A549 (cell line): ENCODE measurements at regions not wholly inside any gene's neighbourhood (a gene's known extent, or its start where the extent isn't known, plus 50 kb on each side); places are given as distances from the start of the nearest gene placed in this dataset.

Experiments
- ATAC-seq, 2 experiments: fragments of 200-7000 bp in 1 of 2; fragments of >200 bp in 1 of 2; cut with Nextera tagmentation in 1 of 2; cut with Tn5 transposase in 1 of 2; 3 replicates each; pipeline versions ENCODE4 v1.8.0 to v1.9.1; 2018 to 2020; ENCODE audit warnings: mild to moderate bottlenecking in 1 of 2, moderate library complexity in 1 of 2
- CTCF ChIA-PET: fragments of 300-600 bp; sonication (Branson Sonifier 250); formaldehyde crosslinking; extraction: SDS; loops from one replicate; lab custom pipeline; 2021; ENCODE audit warnings: antibody characterized with exemption, inconsistent platforms; lab: Yijun Ruan, JAX
- POLR2A ChIA-PET: fragments of 350-600 bp; formaldehyde crosslinking; extraction: SDS; loops from one replicate; lab custom pipeline; 2021; ENCODE audit warnings: antibody characterized with exemption, inconsistent platforms; lab: Yijun Ruan, JAX
- DNase-seq, 2 experiments: peaks; one replicate each; pipeline versions ENCODE4 v3.0.0 to v3.0.0-alpha.2; 2011 to 2016; ENCODE audit warnings: low read depth in 1 of 2, low spot score in 1 of 2
- FAIRE-seq: peaks from 2 replicates; lab custom pipeline; 2011; peaks lifted over from hg19 to GRCh38; lab: Jason Lieb, UNC
- H3K27ac ChIP-seq, 2 experiments: fragments of >200 bp; sonication (Bioruptor Twin); formaldehyde crosslinking; 3 replicates each; pipeline ENCODE4 v1.5.1; 2016 to 2017
- H3K4me1 ChIP-seq: fragments of >200 bp; sonication (Bioruptor Twin); formaldehyde crosslinking; 3 replicates; pipeline ENCODE4 v1.6.1; 2016
- H3K4me2 ChIP-seq: fragments of >200 bp; sonication (Bioruptor Twin); formaldehyde crosslinking; 3 replicates; pipeline ENCODE4 v1.6.1; 2016
- H3K4me3 ChIP-seq: fragments of >200 bp; sonication (Bioruptor Twin); formaldehyde crosslinking; 3 replicates; pipeline ENCODE4 v1.5.1; 2016
- H3K9me3 ChIP-seq: fragments of >200 bp; sonication (Bioruptor Twin); formaldehyde crosslinking; 3 replicates; pipeline ENCODE4 v1.6.1; 2016
- BHLHE40 ChIP-seq: IDR thresholded peaks from 2 replicates; pipeline ENCODE4 v1.6.1; 2012; ENCODE audit warnings: low read depth, low read length, inconsistent platforms
- CBX8 ChIP-seq: fragments of 200-600 bp; sonication (generic); IDR thresholded peaks from 2 replicates; pipeline ENCODE4 v1.6.1; 2016
- CEBPB ChIP-seq, 2 experiments: fragments of >200 bp in 1 of 2; sonication (Bioruptor Twin) in 1 of 2; formaldehyde crosslinking in 1 of 2; IDR thresholded peaks; 2 replicates each; pipeline ENCODE4 v1.6.1; 2012 to 2016
- EHMT2 ChIP-seq: fragments of 200-600 bp; sonication (generic); IDR thresholded peaks from 2 replicates; pipeline ENCODE4 v1.6.1; 2016; ENCODE audit warnings: antibody characterized with exemption, low read depth, mild to moderate bottlenecking, moderate library complexity
- HDAC2 ChIP-seq: fragments of 200-600 bp; sonication (generic); IDR thresholded peaks from 2 replicates; pipeline ENCODE4 v1.6.1; 2016
- KDM5A ChIP-seq: fragments of 200-600 bp; sonication (generic); IDR thresholded peaks from 2 replicates; pipeline ENCODE4 v1.6.1; 2016; ENCODE audit warnings: antibody characterized with exemption, mild to moderate bottlenecking
- MAFK ChIP-seq: fragments of 450-650 bp; IDR thresholded peaks from 2 replicates; pipeline ENCODE4 v1.6.1; 2014; ENCODE audit not compliant: partially characterized antibody
- MAX ChIP-seq: IDR thresholded peaks from 2 replicates; pipeline ENCODE4 v1.6.1; 2012
- MYC ChIP-seq: IDR thresholded peaks from 2 replicates; pipeline ENCODE4 v1.6.1; 2012; ENCODE audit warnings: mild to moderate bottlenecking, inconsistent platforms, low read length, improper control_type of control experiment, borderline replicate concordance
- NR3C1 ChIP-seq: fragments of >200 bp; sonication (Bioruptor Twin); formaldehyde crosslinking; IDR thresholded peaks from 3 replicates; pipeline ENCODE4 v1.6.1; 2017
- SMC3 ChIP-seq: fragments of >200 bp; sonication (Bioruptor Twin); formaldehyde crosslinking; IDR thresholded peaks from 3 replicates; pipeline ENCODE4 v1.6.1; 2018; ENCODE audit warnings: inconsistent platforms
- SREBF2 ChIP-seq: fragments of 450-650 bp; IDR thresholded peaks from 2 replicates; pipeline ENCODE4 v1.6.1; 2014; ENCODE audit warnings: mild to moderate bottlenecking, moderate library complexity
- ZFP36 ChIP-seq: fragments of 450-650 bp; IDR thresholded peaks from 2 replicates; pipeline ENCODE4 v1.6.1; 2014; ENCODE audit warnings: borderline replicate concordance; ENCODE audit not compliant: partially characterized antibody
- ZSCAN20 ChIP-seq: fragments of 250-450 bp; sonication (Bioruptor Pico); IDR thresholded peaks from 2 replicates; pipeline ENCODE4 v1.8.0; 2022; ENCODE audit warnings: mild to moderate bottlenecking, moderate library complexity
- whole genome bisulfite sequencing: methylation state at CpG from one replicate; pipeline ENCODE4 v1.1.6; 2017; ENCODE audit errors: missing lambda C conversion rate; 5-methylcytosine and 5-hydroxymethylcytosine counted together
- TF ChIP-seq, protein P1 (sequence below): fragments of >200 bp; sonication (Bioruptor Twin); formaldehyde crosslinking; IDR thresholded peaks from 3 replicates; pipeline ENCODE4 v1.6.1; 2016
- TF ChIP-seq, protein P2 (sequence below): fragments of >200 bp; sonication (Bioruptor Twin); formaldehyde crosslinking; IDR thresholded peaks from 3 replicates; pipeline ENCODE4 v1.5.1; 2016

DNA sequence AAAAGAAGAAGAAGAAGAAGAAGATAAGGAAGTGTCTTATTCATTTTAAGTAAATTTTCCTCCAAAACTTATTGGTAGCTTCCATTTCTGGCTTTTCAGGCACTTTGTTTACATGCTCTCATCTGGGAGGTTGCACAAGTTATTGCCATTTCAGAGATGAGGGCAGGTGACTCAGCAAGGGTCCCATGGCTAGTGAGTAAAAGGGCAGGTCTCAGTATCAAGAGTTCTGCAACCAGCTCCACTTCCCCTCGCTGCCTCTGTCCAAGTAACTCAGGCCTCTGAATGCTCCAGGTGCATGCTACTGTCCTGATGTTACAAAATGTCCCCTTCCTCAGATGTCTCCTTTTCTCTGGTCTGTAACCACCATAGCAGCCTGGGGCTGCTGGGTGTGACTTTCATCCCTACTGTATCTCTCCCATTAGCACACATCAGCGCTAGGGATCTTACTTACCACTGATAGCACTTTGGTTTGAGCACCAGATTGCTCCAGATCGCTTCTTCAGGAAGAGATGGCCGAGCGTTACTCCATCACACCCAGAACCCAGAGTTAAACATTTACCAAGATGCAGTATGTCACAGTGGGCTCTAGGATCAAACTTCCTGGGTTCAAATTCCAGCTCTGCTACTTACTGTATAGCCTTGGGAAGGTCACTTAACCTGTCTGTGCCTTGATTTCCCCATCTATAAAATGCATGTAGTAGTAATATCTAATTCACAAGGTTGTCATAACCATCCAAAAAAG, 57.4 kb upstream of the LAPTM4A start (continued):
- TF ChIP-seq, protein P1, sequence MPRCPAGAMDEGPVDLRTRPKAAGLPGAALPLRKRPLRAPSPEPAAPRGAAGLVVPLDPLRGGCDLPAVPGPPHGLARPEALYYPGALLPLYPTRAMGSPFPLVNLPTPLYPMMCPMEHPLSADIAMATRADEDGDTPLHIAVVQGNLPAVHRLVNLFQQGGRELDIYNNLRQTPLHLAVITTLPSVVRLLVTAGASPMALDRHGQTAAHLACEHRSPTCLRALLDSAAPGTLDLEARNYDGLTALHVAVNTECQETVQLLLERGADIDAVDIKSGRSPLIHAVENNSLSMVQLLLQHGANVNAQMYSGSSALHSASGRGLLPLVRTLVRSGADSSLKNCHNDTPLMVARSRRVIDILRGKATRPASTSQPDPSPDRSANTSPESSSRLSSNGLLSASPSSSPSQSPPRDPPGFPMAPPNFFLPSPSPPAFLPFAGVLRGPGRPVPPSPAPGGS, result no peak
- TF ChIP-seq MAFK (peak; percentile 22), BHLHE40 (no peak)

DNA sequence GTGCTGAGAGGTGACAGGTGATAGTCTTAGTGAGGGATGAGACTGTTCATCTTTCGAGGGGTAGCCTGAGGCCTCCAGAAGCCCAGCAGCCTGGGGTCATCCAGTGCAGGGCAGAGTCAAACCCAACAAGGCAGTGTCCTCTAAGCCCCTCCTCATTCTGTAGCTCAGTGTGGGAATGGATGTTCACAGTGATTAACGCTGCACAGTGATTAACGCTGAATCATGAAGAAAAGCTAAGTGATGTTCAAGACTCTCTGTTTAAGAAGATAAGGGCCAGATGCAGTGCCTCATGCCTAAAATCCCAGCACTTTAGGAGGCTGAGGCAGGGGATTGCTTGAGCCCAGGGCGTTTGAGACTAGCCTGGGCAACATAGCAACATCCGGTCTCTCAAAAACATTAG, 56.3 kb upstream of the LAPTM4A start:
- 77% methylated on average over 5 of the region's 5 CpGs for WGBS
- H3K4me1 ChIP-seq, result peaks cover 32% of the 10 kb centered on the region
- CTCF ChIA-PET, result interaction anchor here (0.6 to 12.6 kb wide), 11 partner anchors 9 to 1695 kb away, joined by 3 to 149 read pairs (median 5); partner anchors contain the start of gene SDC1
- H3K4me2 ChIP-seq, result no peak overlapping the region
- ATAC-seq, result no peak
- POLR2A ChIA-PET, result no interaction called here
- peak overlapping the region in 1 of 2 experiments; percentile 61; a peak in 3 of 6 replicates for H3K27ac ChIP-seq
- DNase-seq, result no peak
- no peak overlapping the region for H3K4me3 ChIP-seq
- FAIRE-seq, result no peak
- 0 out of 3 replicates have a peak, but pooled peaks cover 3% of the 10 kb centered on the region for H3K9me3 ChIP-seq
- TF ChIP-seq ZFP36 (no peak), CEBPB (IDR thresholded peaks at IDR 0.05) (no peak), KDM5A (no peak), CBX8 (no peak), MAX (no peak), MAFK (peak; percentile 73), ZSCAN20 (CRISPR knock-in tag) (no peak), SMC3 (no peak)
- TF ChIP-seq, protein P2, sequence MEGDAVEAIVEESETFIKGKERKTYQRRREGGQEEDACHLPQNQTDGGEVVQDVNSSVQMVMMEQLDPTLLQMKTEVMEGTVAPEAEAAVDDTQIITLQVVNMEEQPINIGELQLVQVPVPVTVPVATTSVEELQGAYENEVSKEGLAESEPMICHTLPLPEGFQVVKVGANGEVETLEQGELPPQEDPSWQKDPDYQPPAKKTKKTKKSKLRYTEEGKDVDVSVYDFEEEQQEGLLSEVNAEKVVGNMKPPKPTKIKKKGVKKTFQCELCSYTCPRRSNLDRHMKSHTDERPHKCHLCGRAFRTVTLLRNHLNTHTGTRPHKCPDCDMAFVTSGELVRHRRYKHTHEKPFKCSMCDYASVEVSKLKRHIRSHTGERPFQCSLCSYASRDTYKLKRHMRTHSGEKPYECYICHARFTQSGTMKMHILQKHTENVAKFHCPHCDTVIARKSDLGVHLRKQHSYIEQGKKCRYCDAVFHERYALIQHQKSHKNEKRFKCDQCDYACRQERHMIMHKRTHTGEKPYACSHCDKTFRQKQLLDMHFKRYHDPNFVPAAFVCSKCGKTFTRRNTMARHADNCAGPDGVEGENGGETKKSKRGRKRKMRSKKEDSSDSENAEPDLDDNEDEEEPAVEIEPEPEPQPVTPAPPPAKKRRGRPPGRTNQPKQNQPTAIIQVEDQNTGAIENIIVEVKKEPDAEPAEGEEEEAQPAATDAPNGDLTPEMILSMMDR, result no peak

DNA sequence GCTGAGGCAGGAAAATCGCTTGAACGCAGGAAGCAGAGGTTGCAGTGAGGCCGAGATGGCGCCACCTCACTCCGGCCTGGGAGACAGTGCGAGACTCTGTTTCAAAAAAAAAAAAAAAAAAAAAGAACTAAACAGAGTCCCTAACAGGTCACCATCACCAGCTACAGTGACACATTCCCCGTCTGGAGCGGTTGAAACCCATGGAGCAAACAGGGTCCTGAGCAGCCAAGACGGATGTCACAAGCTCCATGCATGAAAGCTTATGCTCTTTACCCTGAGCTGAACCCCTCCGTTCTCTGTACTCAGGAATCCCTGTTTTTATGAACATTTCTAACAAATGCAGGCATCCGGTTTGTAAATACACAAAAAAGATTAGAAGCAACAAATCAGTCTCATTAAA, 55.9 kb upstream of the LAPTM4A start:
- Histone ChIP-seq H3K27ac (peak overlapping the region in 1 of 2 experiments; percentile 61; a peak in 3 of 6 replicates), H3K4me3 (no peak overlapping the region), H3K9me3 (0 out of 3 replicates have a peak, but pooled peaks cover 3% of the 10 kb centered on the region), H3K4me2 (no peak overlapping the region), H3K4me1 (peaks cover 32% of the 10 kb centered on the region)
- ChIA-PET POLR2A (no interaction called here), CTCF (interaction anchor here (0.6 to 12.6 kb wide), 11 partner anchors 12 to 1695 kb away, joined by 3 to 149 read pairs (median 7); partner anchors contain the start of gene SDC1)
- DNase-seq, result no peak
- WGBS, result 95% methylated on average over 11 of the region's 11 CpGs
- FAIRE-seq, result no peak
- TF ChIP-seq EHMT2, result no peak
- TF ChIP-seq ZFP36, result no peak
- TF ChIP-seq NR3C1, result no peak
- no peak for TF ChIP-seq SREBF2
- ATAC-seq, result no peak

DNA sequence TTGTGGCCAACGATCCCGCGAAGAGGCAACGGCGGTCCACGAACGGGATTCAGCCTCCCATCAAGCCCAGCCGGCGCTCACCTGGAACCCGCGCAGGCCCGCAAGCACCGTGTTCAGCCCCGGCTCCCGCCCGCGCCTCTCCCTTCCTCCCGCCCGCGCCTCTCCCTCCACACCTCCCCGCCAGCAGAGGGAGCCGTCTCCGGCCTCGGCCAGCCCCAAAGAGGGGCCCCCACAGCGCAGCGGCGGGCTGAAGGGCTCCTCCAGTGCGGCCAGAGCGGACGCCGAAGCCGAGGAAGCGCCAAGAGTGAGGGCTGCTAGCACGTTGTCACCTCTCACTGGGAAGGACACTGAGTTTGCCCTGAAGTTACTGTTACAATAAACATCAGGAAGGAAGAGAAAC, 55.3 kb upstream of the LAPTM4A start:
- WGBS, result 95% methylated on average over 31 of the region's 34 CpGs
- ATAC-seq, result no peak
- no peak for FAIRE-seq
- POLR2A ChIA-PET, result interaction anchor here (1.3 kb wide), 1 partner anchor 118 kb away, joined by 4 read pairs; the partner anchor contains the start of gene SDC1
- no peak for DNase-seq
- TF ChIP-seq HDAC2, result no peak
- TF ChIP-seq MYC, result no peak
- TF ChIP-seq, protein P2, result peak; percentile 12; the same call in 1 of the 3 replicates
- TF ChIP-seq MAFK, result no peak
- no peak overlapping the region for H3K4me3 ChIP-seq
- H3K4me1 ChIP-seq, result peaks cover 32% of the 10 kb centered on the region
- 0 out of 3 replicates have a peak, but pooled peaks cover 3% of the 10 kb centered on the region for H3K9me3 ChIP-seq
- no peak overlapping the region for H3K27ac ChIP-seq
- CTCF ChIA-PET, result interaction anchor here (0.7 to 12.6 kb wide), 12 partner anchors 12 to 220 kb away, joined by 3 to 149 read pairs (median 11); partner anchors contain the start of gene SDC1
- no peak overlapping the region for H3K4me2 ChIP-seq
